CD4-positive, alpha-beta T cell treated with Interleukin-21 for 1 hour (primary cell): ENCODE measurements at regions not wholly inside any gene's neighbourhood (a gene's known extent, or its start where the extent isn't known, plus 50 kb on each side); places are given as distances from the start of the nearest gene placed in this dataset.

Source experiments
- DNase-seq: peaks from one replicate; pipeline ENCODE4 v3.0.0-alpha.2; 2020

GRCh38 chr2:239682518-239682917 lies 281.7 kb upstream of the HDAC4 start:
- no peak for DNase-seq

DNA sequence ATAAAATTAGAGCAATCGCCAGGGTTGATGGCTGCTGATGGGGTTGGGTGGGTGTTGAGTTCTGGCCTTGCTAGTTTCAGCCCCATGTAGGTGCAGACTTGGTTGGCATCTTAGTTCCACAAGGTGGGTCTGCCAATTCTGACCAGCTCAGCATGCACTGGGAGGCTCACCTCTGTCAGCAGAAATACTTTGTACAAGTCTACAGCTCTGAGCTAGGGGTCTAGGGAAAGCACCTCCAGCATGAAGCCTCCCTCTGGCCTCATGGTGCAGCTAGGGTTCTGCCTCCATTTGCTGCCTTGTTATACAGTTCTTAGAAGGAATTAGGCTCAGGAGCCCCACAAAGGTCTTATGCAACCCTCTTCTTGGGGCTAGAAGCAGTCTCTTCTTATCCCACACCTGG lies 278.9 kb upstream of the HDAC4 start:
- no peak for DNase-seq

- DNase-seq: no peak
Observed at GRCh38 chr2:239678666-239679296, 278.0 kb upstream of the HDAC4 start.

GRCh38 chr2:239678186-239678490 lies 277.3 kb upstream of the HDAC4 start:
- DNase-seq: no peak

- no peak for DNase-seq
Observed at GRCh38 chr2:239677453-239678185, 276.8 kb upstream of the HDAC4 start.

DNA sequence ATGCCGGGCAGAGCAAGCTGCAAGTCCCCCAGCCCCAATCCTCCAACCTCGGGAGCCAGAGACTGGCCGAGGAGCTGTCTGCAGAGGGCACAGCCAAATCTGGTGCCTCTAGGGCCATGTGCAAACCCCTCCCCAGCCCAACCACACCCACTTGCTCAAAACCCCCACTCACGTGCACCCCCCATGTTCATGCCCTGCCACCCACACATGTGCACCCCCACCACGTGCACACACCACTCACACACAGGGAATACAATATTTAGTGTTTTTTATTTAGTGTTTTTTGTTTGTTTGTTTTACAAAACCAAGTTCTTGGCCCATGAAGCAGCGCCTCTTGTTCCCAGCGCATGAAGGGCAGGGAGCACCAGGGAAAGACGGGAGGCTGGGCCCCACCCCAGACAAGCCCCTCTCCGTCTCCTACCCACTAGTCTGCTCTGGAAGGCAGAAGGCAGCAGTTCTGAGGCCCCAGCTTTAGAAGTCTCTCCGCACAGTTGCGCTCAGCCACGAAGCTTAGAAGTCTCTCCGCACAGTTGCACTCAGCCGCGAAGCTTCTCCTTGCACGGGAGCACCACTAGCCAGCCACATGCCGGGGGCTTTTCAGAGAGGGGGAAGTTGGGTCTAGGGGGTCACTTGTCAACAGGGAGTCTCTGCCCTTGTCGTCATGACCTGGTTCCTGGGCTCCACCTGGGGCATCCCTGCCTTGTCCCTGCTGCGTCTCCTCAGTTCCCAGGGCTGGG lies 276.1 kb upstream of the HDAC4 start:
- DNase-seq: no peak

GRCh38 chr2:239675826-239676715 lies 275.3 kb upstream of the HDAC4 start:
- DNase-seq: no peak

GRCh38 chr2:239674981-239675825 lies 274.4 kb upstream of the HDAC4 start:
- no peak for DNase-seq

- DNase-seq: no peak
Observed at GRCh38 chr2:239674101-239674980, 273.5 kb upstream of the HDAC4 start.

GRCh38 chr2:239673641-239674040 lies 272.8 kb upstream of the HDAC4 start:
- DNase-seq: no peak

GRCh38 chr2:239671916-239672849 lies 271.4 kb upstream of the HDAC4 start:
- no peak for DNase-seq

DNA sequence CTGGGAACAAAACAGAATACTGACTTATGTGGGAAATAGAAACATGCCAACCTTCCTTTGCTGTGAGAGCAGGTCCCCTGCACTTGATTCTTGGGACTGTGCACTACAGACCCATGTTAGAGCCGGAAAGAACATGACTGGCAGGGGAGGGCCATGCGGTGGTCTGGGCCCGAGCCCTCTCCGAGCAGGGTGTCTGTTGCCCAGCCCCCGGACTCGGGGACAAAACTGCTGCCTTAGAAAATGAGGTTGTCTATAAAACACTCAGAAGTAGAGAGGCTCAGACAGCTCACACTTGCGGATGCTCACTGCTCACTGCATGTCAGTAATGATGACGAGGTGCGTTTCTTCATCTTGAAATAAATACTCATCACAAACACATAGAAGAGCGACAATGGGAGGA lies 270.7 kb upstream of the HDAC4 start:
- DNase-seq: no peak

DNA sequence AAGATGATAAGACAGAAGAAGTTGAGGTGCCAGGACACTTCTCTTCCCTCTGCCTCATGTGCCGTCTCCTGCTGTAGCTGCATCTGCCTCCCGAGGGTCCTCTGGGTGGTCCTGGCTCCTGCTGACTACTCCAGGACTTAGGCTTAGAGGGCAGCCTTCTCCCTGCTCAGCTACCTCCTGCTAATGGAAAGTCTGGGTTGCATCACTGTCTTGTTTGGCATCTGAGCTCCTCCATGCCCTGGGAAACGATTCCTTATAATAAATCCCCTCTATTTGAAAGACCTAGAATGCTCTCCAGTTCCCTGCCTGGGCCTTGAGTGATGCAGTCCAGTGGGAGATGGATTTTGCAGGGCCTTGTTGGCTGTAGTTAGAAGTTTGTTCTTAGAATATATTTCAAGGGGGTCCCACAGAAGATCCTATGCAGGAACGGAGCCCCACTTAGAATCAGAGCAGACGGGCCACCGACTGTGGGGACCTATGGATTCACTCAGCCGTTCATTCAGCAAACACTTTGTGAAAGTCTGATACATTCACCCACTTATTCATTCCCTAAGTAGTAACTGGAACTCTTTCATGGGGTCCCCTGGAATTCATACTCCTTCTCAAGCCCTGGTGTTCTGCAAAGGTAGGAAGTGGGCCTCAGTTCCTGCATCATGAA lies 269.8 kb upstream of the HDAC4 start:
- no peak for DNase-seq

- no peak for DNase-seq
Observed at GRCh38 chr2:239669899-239670460, 269.2 kb upstream of the HDAC4 start.

DNA sequence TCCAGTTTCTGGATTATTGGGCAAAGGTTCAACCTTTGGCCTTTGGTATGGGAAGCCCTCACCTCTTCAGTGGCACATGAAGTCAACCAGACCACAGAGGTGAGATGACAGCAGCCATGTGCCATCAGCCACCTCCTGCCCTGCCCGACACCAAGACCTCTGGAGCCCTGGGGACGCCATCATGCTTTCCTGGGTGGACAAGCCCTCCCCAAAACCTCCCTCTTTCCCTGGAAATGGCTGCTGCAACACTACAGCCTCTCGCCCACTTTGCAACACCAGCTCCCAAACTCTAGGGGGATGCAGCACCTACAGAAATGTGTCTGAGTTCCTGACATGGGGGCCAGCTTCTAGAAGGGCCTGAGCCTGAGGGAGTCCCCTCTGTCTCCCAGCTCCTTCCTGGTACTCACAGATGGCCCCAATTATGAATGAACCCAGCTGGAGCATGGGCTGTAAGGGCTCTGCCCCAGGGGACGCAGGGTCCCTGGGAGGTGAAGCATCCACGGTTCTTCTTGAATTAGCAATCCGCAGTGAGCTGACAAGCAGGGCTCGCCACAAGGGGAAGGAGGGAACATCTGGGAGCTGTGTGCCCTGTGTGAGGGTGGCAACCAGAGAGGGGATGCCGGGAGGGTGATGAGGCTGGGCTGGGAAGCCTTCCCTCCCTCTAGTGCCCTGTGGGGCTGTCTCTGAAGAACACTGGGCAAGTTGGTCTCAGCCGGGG lies 268.5 kb upstream of the HDAC4 start:
- DNase-seq: no peak

DNA sequence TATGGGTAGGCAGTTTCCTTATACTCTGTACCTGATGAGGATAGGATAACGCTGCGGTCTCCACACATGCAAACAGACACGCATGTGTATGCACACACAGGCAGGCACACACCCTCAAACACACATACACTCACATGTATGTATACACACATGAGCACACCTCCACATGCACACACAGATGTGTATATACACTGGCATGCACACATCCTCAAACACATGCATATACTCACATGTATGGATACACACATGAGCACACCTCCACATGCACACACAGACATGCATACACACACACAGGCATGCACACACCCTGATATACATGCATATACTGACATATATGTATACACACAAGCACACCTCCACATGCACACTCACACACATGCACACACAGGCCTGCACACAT lies 267.8 kb upstream of the HDAC4 start:
- DNase-seq: no peak

DNA sequence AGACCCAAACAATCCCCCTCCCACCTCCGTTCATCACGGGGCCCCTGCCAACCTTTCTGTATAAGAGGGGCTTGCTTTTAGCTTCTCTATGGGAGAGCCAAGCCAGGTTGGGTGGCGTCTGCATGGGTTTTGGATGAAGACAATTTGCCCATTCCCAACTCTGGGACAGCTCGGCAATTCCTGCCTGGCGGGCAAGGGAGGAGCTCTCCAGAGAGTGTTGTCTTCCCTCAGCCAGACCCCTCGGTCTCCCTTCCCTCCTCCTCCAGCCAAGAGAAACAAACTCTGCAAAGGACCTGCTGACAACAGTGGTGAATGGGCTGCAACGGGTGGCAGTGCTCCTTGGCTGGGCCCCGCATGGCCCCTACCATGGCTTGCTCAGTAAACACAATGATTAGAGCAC lies 267.2 kb upstream of the HDAC4 start:
- DNase-seq: no peak

DNA sequence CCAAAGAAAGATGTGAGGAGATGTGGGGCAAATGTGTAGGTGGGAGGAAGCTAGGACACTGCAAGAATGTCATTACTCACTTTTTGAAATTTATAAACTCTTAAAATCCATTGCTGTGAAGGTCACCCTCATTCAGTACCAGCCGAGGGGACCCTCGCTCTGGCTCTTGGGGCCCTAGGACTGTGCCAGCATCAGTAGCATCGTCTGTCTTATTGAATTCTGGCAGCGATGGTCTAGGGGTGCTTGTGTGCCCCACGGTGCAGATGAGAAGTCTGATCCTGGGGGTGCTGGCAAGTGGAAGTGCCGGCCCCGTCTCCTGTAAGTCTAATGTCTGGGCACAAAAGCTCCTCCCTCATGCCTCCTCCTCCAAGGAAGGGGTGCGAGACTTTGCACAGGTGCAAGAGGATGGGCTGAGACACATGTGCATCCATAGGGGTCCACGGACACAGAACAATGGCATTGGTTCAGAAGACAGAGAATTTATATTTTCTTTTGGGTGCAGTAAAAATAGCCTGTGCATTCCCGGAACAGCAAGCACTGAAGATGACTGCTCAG lies 266.7 kb upstream of the HDAC4 start:
- no peak for DNase-seq
